ENCODE measurements at regions not wholly inside any gene's neighbourhood (a gene's known extent, or its start where the extent isn't known, plus 50 kb on each side); places are given as distances from the start of the nearest gene placed in this dataset.

- no peak for TF ChIP-seq CTCF (conservative IDR thresholded peaks at IDR 0.05)
- TF ChIP-seq ZFX (IDR thresholded peaks at IDR 0.05): no peak
These were observed 249.3 kb upstream of the CSF3R start for GRCh38 chr1:36732015-36732356.

All from C4-2B (cell line).